Skeletal muscle satellite cell (primary cell): ENCODE measurements at regions not wholly inside any gene's neighbourhood (a gene's known extent, or its start where the extent isn't known, plus 50 kb on each side); places are given as distances from the start of the nearest gene placed in this dataset.

Experiments used
- H3K27me3 ChIP-seq: 2 replicates; pipeline ENCODE4 v1.7.0; 2013; ENCODE audit warnings: low read length; ENCODE audit not compliant: control insufficient read depth, insufficient read depth
- H3K36me3 ChIP-seq: 2 replicates; pipeline ENCODE4 v1.7.0; 2013; ENCODE audit warnings: mild to moderate bottlenecking, control low read depth, low read length; ENCODE audit not compliant: insufficient read depth
- H3K4me1 ChIP-seq: 2 replicates; pipeline ENCODE4 v1.7.0; 2013; ENCODE audit warnings: low read length; ENCODE audit not compliant: control insufficient read depth, insufficient read depth
- H3K4me2 ChIP-seq: 2 replicates; pipeline ENCODE4 v1.7.0; 2013; ENCODE audit warnings: mild to moderate bottlenecking, low read length
- H3K4me3 ChIP-seq: 2 replicates; pipeline ENCODE4 v1.7.0; 2013; ENCODE audit warnings: low read length
- H3K9ac ChIP-seq: 2 replicates; pipeline ENCODE4 v1.7.0; 2013; ENCODE audit warnings: mild to moderate bottlenecking, low read depth, low read length, moderate library complexity
- H3K9me3 ChIP-seq: replicated peaks from 2 replicates; pipeline ENCODE4 v1.7.0; 2013; ENCODE audit warnings: mild to moderate bottlenecking, control low read depth, low read length

- Histone ChIP-seq H3K4me2 (no peak overlapping the region), H3K36me3 (no peaks in the 10 kb centered on the region), H3K9ac (no peak overlapping the region), H3K9me3 (peaks cover 48% of the 10 kb centered on the region), H3K27me3 (no peaks in the 10 kb centered on the region), H3K4me3 (no peak overlapping the region), H3K4me1 (no peaks in the 10 kb centered on the region)
These were observed 500.1 kb downstream of the BRD1 start for GRCh38 chr22:49327411-49328117.

GRCh38 chr22:49326558-49326957 lies 501.1 kb downstream of the BRD1 start:
- H3K36me3 ChIP-seq, result no peaks in the 10 kb centered on the region
- no peaks in the 10 kb centered on the region for H3K4me1 ChIP-seq
- no peak overlapping the region for H3K4me2 ChIP-seq
- peaks cover 41% of the 10 kb centered on the region for H3K9me3 ChIP-seq
- H3K27me3 ChIP-seq, result no peaks in the 10 kb centered on the region
- no peak overlapping the region for H3K9ac ChIP-seq
- H3K4me3 ChIP-seq, result no peak overlapping the region

DNA sequence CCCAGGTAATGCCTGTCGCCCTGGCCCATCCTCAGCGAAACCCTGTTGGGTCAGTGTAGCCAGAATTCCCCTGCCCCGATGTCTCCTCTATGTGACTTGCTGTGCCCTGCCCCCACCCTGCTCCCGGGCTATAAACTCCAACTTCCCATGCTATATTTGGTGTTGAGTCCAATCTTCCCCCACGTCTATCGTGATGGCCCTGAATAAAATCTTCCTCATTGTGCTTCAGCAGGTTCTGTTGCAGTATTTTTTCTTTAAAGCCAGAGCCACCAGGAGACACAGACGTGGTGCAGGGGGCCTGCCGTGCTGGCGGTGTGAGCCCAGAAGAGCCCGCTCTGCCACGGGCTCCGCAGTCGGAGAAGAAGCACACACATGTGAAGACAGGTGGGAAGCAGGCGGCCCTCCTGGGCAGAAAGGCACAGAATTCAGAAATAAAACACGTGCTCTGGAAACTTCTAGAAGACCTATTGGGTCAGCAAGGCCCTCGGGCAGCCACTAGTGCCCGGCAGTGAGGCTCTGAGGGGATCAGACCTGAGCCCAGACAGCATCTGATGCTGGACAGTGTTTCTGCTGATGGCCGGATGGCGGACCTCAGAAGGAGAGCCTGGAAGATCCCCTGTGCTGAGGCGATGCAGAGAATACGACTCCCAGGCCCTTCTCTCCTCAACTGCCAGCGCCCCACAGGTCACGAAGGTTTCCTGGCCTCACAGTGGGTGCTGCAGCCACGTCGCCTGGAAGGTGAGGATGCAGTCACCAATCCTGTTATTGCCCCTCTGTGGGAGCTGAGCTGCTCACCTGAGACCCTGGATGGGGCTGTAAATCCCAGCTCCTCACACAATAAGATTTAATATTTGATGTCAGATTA lies 501.9 kb downstream of the BRD1 start:
- H3K36me3 ChIP-seq, result no peaks in the 10 kb centered on the region
- H3K9ac ChIP-seq, result no peak overlapping the region
- no peaks in the 10 kb centered on the region for H3K4me1 ChIP-seq
- no peaks in the 10 kb centered on the region for H3K27me3 ChIP-seq
- no peak overlapping the region for H3K4me2 ChIP-seq
- no peak overlapping the region for H3K4me3 ChIP-seq
- H3K9me3 ChIP-seq, result peaks cover 41% of the 10 kb centered on the region

- Histone ChIP-seq H3K27me3 (no peaks in the 10 kb centered on the region), H3K9ac (no peak overlapping the region), H3K4me1 (no peaks in the 10 kb centered on the region), H3K9me3 (peaks cover 35% of the 10 kb centered on the region), H3K36me3 (no peaks in the 10 kb centered on the region), H3K4me3 (no peak overlapping the region), H3K4me2 (no peak overlapping the region)
These were observed 502.9 kb downstream of the BRD1 start for GRCh38 chr22:49324527-49325491.

DNA sequence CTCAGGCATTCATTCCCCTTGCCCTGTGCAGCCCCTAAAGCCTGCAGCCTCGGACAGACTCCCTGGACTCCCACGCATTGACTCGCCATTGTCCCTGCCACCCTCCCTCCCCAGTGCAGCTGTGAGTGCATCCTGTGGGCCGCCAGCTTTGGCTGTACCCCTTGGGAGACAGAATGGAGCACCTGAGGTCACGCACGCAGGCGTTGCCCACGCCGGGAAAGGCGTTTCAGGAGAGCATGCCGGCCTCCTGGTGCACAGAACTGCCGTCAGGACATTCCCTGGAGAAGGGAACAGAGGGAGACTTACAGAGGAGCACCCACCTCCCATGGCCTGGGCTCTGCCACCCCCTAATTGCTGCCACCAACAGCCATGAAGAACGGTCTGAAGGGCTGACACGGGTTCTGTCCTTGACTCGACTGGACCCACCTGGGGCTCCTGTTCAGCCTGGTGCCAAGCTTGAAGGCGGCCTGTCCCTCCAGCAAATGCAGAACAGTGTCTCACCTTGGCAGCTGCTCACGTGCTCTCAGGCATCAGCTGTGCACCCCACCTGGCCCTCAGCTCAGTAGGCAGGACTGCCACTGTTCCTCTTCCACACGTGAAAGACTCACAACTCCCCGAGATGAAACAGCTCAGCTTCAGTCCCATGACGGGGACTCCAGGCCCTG lies 503.8 kb downstream of the BRD1 start:
- Histone ChIP-seq H3K9ac (no peak overlapping the region), H3K4me2 (no peak overlapping the region), H3K4me1 (no peaks in the 10 kb centered on the region), H3K9me3 (peaks cover 27% of the 10 kb centered on the region), H3K36me3 (no peaks in the 10 kb centered on the region), H3K4me3 (no peak overlapping the region), H3K27me3 (no peaks in the 10 kb centered on the region)

DNA sequence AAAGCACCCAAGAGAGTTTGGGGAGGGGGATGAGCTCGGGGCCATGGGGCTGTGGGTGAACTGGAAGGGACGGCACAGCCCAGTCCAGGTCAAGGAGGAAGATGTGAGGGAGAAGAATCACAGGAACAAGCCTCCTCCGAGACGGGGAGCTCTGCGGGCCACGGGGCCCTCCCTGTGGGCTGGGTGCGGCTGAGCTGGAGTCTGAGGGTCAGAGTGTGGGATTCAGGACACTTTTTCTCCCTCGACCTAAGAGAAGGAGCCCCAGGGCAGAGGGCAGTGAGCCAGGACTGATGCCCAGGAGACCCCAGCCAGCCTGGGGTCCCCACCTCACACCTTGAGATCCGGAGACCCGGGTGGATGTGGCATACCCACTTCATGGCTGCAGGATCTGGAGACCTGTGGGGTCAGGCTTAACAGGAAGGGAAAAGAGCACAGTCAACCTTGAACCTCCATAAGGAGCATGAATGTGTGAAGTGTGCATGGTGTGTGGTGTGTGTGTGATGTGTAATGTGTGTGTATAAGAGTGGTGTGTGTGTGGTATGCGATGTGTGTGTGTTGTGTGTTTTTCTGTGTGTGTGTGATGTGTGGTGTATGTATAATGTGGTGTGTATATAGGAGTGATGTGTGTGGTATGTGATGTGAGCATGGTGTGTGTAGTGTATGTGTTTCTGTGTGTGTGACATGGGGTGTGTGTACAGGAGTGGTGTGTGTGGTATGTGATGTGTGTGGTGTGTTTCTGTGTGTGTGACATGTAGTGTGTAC lies 504.6 kb downstream of the BRD1 start:
- Histone ChIP-seq H3K4me1 (no peaks in the 10 kb centered on the region), H3K27me3 (no peaks in the 10 kb centered on the region), H3K9ac (no peak overlapping the region), H3K36me3 (no peaks in the 10 kb centered on the region), H3K4me2 (no peak overlapping the region), H3K9me3 (peaks cover 20% of the 10 kb centered on the region), H3K4me3 (no peak overlapping the region)

DNA sequence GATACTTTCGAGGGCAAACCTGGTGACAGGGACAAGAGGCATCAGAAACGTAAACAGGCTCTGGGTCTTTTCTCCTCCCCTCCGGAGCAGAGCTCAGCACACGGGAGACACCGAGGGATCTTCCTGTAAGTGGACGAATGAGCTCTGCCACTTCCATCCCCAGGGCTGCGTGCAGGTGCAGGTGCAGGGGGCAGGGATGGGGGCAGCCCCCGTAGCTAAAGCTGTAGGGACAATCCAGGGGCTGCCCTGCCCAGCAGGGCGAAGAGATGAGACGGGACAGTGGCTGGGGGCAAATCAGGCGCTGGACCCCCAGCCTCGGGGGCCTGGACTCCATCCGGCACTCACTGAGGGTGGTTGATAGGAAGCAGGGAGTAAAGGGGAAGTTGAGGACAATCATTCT lies 505.4 kb downstream of the BRD1 start:
- Histone ChIP-seq H3K4me1 (no peaks in the 10 kb centered on the region), H3K27me3 (no peaks in the 10 kb centered on the region), H3K36me3 (no peaks in the 10 kb centered on the region), H3K9ac (no peak overlapping the region), H3K4me2 (no peak overlapping the region), H3K4me3 (no peak overlapping the region), H3K9me3 (peaks cover 16% of the 10 kb centered on the region)

GRCh38 chr22:49321477-49322055 lies 506.1 kb downstream of the BRD1 start:
- no peak overlapping the region for H3K4me2 ChIP-seq
- H3K9me3 ChIP-seq, result peaks cover 15% of the 10 kb centered on the region
- H3K9ac ChIP-seq, result no peak overlapping the region
- no peaks in the 10 kb centered on the region for H3K27me3 ChIP-seq
- H3K4me1 ChIP-seq, result no peaks in the 10 kb centered on the region
- no peaks in the 10 kb centered on the region for H3K36me3 ChIP-seq
- no peak overlapping the region for H3K4me3 ChIP-seq

- H3K9me3 ChIP-seq, result peaks cover 14% of the 10 kb centered on the region
- no peak overlapping the region for H3K4me2 ChIP-seq
- no peaks in the 10 kb centered on the region for H3K4me1 ChIP-seq
- no peak overlapping the region for H3K4me3 ChIP-seq
- no peaks in the 10 kb centered on the region for H3K27me3 ChIP-seq
- no peaks in the 10 kb centered on the region for H3K36me3 ChIP-seq
- H3K9ac ChIP-seq, result no peak overlapping the region
These were observed 506.8 kb downstream of the BRD1 start for GRCh38 chr22:49320714-49321476.

DNA sequence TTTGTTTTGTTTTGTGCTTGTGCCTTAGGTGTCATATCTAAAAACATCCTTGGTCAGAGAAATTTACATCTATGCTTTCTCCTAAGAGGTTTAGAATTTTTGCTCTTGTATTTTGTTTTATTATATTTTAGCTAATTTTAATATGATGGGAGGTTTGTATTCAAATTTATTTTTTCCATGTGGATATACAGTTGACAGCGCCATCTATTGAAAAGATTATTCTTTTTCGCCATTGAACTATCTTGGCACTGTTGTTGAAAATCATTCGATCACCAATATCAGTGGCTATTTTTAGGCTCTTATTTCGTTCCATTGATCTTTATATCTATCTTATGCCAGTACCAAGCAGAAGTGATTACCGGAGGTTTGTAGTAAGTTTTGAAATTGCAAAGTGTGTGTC lies 510.3 kb downstream of the BRD1 start:
- Histone ChIP-seq H3K9ac (no peak overlapping the region), H3K4me2 (no peak overlapping the region), H3K27me3 (no peaks in the 10 kb centered on the region), H3K4me1 (no peaks in the 10 kb centered on the region), H3K9me3 (peaks cover 5% of the 10 kb centered on the region), H3K4me3 (no peak overlapping the region), H3K36me3 (no peaks in the 10 kb centered on the region)
